B cell (primary cell): ENCODE measurements at regions not wholly inside any gene's neighbourhood (a gene's known extent, or its start where the extent isn't known, plus 50 kb on each side); places are given as distances from the start of the nearest gene placed in this dataset.

Source experiments
- EZH2 ChIP-seq: IDR thresholded peaks from 2 replicates; pipeline ENCODE4 v1.6.1; 2012; ENCODE audit warnings: borderline replicate concordance, low read depth, mild to moderate bottlenecking, moderate library complexity, low read length; ENCODE audit not compliant: insufficient read depth, poor library complexity, severe bottlenecking
- TF ChIP-seq, protein P1 (sequence below): fragments of 200-600 bp; IDR thresholded peaks from one replicate; pipeline ENCODE4 v1.8.0; 2022; ENCODE audit warnings: antibody characterized with exemption, mild to moderate bottlenecking

DNA sequence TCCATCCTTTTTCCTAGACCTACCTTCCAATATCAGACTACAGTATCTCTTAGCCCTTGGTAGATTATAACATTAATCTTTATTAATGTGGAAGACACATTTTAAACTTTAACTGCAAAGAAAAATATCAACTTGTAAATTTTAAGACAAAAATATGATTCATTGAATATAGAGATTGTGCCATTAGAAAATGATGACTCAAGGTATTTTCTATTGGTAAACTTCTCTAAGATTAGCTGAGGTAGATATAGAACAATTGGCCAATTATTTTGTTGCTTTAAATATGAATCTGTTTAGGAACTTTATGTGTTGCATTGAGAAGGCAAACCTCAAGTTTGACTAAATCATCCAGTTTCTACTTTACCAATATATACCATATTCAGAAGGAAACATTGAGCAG is 604.7 kb downstream of the CBLN2 start:
- TF ChIP-seq, protein P1, sequence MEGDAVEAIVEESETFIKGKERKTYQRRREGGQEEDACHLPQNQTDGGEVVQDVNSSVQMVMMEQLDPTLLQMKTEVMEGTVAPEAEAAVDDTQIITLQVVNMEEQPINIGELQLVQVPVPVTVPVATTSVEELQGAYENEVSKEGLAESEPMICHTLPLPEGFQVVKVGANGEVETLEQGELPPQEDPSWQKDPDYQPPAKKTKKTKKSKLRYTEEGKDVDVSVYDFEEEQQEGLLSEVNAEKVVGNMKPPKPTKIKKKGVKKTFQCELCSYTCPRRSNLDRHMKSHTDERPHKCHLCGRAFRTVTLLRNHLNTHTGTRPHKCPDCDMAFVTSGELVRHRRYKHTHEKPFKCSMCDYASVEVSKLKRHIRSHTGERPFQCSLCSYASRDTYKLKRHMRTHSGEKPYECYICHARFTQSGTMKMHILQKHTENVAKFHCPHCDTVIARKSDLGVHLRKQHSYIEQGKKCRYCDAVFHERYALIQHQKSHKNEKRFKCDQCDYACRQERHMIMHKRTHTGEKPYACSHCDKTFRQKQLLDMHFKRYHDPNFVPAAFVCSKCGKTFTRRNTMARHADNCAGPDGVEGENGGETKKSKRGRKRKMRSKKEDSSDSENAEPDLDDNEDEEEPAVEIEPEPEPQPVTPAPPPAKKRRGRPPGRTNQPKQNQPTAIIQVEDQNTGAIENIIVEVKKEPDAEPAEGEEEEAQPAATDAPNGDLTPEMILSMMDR = no peak
- TF ChIP-seq EZH2 = no peak
